ENCODE measurements at regions not wholly inside any gene's neighbourhood (a gene's known extent, or its start where the extent isn't known, plus 50 kb on each side); places are given as distances from the start of the nearest gene placed in this dataset.

DNA sequence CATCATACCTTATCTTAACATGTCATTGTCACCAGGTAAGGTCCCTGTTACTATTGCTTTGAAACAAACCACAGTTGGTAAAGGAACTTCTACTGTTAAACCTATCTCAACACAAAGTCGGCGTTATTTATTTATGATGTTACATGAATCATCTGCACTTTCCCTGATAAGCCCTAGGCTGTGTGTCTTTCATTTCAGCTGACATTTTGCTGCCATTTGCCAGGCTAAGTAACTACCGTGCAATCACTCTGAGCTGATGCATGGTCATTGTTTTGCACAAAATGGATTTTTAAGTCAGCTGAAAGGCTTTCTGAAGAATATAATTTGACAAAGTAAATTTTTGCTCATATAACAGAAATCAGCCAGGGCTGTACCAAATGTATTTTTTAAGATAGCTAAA, 546.5 kb downstream of the ZNF608 start:
- H3K4me3 ChIP-seq (ENCODE audit: control insufficient read depth, low read depth, low read length): no peak overlapping the region
- TF ChIP-seq, protein P1, sequence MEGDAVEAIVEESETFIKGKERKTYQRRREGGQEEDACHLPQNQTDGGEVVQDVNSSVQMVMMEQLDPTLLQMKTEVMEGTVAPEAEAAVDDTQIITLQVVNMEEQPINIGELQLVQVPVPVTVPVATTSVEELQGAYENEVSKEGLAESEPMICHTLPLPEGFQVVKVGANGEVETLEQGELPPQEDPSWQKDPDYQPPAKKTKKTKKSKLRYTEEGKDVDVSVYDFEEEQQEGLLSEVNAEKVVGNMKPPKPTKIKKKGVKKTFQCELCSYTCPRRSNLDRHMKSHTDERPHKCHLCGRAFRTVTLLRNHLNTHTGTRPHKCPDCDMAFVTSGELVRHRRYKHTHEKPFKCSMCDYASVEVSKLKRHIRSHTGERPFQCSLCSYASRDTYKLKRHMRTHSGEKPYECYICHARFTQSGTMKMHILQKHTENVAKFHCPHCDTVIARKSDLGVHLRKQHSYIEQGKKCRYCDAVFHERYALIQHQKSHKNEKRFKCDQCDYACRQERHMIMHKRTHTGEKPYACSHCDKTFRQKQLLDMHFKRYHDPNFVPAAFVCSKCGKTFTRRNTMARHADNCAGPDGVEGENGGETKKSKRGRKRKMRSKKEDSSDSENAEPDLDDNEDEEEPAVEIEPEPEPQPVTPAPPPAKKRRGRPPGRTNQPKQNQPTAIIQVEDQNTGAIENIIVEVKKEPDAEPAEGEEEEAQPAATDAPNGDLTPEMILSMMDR (conservative IDR thresholded peaks at IDR 0.05; ENCODE audit: control insufficient read depth, insufficient read depth, low read depth, low read length): no peak
- DNase-seq (ENCODE audit: low read depth): no peak

DNA sequence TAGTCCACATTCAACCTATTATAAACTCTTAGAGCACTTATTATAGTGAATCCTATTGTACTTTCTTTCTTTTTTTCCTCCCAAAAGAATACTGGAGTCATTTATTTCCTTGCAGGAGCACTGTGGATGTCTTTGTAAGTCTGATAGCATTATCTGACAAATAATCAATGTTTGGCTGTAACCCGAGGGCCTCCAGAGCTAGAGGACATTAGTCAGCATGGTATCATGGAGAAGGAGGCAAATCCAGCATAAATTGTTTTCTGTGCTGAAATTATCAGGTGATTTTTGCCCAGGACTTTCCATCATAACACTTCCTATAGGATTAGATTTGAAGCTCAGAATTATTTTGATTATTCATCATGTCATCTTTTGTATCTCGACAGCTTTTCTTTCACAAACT, 551.0 kb downstream of the ZNF608 start:
- TF ChIP-seq, protein P1 (conservative IDR thresholded peaks at IDR 0.05; ENCODE audit: control insufficient read depth, insufficient read depth, low read depth, low read length): no peak
- H3K4me3 ChIP-seq (ENCODE audit: control insufficient read depth, low read depth, low read length): no peak overlapping the region
- no peak for DNase-seq (ENCODE audit: low read depth)

DNA sequence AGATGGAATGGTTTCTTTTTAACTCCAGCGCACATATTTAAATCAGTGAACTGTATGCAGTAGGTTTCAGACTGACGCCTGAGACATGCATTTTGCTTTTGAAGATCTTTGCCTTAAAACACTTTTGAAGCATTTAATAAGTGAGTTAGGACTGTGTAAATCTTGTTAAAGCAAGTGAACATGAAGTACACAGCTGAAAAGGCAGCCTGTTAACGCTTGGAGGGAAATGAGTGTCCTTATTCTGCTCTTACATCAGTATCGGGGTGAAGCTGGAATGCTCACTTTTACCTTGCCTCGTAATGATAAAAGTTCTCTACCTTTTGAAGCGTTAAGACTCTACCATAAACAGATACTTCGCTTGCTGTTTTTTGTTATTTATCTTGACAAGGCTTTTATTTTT, 552.2 kb downstream of the ZNF608 start:
- TF ChIP-seq, protein P1 (conservative IDR thresholded peaks at IDR 0.05; ENCODE audit: control insufficient read depth, insufficient read depth, low read depth, low read length): no peak
- no peak for DNase-seq (ENCODE audit: low read depth)
- H3K4me3 ChIP-seq (ENCODE audit: control insufficient read depth, low read depth, low read length): no peak overlapping the region

DNA sequence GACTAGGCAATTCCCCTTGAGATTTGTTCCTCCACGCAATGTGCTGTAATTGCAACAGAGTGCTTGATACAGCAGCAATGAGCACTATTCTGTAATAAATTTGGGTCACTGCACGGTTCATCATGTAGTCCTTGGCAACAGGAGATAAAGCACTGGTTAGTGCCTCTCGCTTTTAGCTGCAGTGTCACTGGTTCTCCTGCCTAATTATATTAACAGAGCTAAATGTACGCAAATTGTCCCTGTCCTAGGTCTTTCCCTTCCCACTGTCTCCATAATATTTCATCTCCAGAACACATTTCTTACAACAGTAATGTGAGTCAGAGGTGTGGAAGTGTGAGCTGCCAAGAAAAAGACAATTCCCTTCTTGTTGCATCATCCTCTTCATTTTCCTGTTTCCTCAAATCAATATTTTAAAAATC, 553.1 kb downstream of the ZNF608 start:
- DNase-seq (ENCODE audit: low read depth): peak; percentile 88
- TF ChIP-seq, protein P1 (conservative IDR thresholded peaks at IDR 0.05; ENCODE audit: control insufficient read depth, insufficient read depth, low read depth, low read length): no peak
- H3K4me3 ChIP-seq (ENCODE audit: control insufficient read depth, low read depth, low read length): no peak overlapping the region

DNA sequence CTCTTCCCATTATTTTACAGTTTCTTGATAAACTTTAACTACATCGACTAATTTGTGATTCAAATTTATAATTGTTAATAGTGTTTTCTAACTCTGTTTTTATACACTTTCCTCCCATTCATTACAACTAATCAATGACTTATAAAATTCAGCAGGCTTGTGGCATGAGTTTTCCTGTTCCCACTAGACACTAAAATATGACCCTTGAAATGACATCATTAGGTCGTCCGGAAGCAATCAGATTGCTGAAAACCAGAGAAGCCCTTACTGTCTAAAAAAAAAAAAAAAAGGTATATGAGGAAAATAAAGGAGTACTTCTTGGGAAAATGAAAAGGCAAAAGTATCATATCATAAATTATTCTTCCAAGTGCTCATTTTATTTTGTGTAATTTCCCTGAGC, 553.7 kb downstream of the ZNF608 start:
- no peak overlapping the region for H3K4me3 ChIP-seq (ENCODE audit: control insufficient read depth, low read depth, low read length)
- TF ChIP-seq, protein P1 (conservative IDR thresholded peaks at IDR 0.05; ENCODE audit: control insufficient read depth, insufficient read depth, low read depth, low read length): no peak
- DNase-seq (ENCODE audit: low read depth): no peak

DNA sequence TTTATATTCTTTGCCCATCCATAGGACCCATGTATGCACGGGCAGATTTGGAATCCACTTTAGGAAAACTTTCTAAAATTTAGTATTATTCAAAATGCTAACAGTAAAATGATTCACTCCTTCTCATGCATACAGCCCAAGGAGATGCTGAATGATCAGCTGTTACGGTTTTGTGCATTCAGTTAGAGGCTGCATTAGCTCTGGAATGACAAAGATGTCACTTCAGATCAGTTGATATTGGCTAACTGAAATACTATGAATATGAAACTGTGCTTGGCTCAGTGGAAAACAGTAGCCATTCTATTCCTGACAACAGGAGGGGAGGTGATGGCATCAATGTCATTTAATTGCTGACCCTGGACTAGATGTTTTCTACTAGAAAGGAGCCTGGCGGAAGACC, 560.7 kb downstream of the ZNF608 start:
- TF ChIP-seq, protein P1 (conservative IDR thresholded peaks at IDR 0.05; ENCODE audit: control insufficient read depth, insufficient read depth, low read depth, low read length): no peak

DNA sequence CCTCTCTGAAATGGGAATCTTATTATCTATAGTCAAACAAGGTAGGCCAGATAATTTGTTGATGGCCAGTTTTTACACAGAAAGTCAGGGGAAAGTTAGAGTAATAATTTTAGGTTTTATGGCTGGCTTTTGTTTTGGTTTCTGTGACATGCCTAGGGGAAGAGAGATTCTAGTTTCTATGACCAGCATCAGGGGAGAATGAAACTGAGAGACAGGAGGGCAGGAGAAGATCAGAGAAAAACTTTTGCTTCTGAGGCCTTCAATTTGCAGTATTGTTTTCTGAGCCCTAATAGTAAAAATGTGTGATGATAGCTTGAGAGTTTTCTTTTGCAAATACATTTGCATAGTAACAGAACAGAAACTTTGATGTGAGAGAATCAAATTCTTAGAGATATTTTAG, 564.3 kb downstream of the ZNF608 start:
- no peak for DNase-seq (ENCODE audit: low read depth)
- TF ChIP-seq, protein P1 (conservative IDR thresholded peaks at IDR 0.05; ENCODE audit: control insufficient read depth, insufficient read depth, low read depth, low read length): no peak
- H3K4me3 ChIP-seq (ENCODE audit: control insufficient read depth, low read depth, low read length): no peak overlapping the region

More for the DNA sequence above, 560.7 kb downstream of the ZNF608 start:
- H3K4me3 ChIP-seq (ENCODE audit: control insufficient read depth, low read depth, low read length): no peak overlapping the region
- no peak for DNase-seq (ENCODE audit: low read depth)

Measured in fibroblast of mammary gland (primary cell).